ENCODE measurements at regions not wholly inside any gene's neighbourhood (a gene's known extent, or its start where the extent isn't known, plus 50 kb on each side); places are given as distances from the start of the nearest gene placed in this dataset.
"Not testable (repeated sequence)": the region's sequence is repeated elsewhere in the genome, so short reads cannot be mapped to it uniquely, and the experiment has no call there.

DNA sequence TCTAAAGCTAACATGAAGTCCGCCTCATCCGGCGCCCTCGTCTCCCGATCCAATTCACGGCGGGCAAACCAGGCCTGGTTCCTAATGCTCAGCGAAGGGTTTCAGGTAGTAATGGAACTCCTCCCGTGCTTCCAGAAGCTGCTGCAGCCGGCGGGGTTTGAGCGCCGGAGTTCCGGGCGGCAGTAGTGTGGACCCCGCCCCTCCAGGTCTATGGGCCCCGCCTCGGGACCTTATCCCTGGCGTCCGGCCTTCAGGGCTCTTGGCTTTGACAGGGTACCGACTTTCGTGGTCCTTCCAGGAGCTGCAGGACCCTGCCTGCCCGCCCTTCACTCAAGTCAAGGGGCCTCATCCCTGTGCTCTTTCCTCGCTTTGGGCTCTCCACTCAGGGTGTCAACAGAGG lies 304.1 kb downstream of the FAM72C start:
- no peak for DNase-seq
- Histone ChIP-seq H3K9me3 (no peaks in the 10 kb centered on the region), H3K27me3 (peaks cover 11% of the 10 kb centered on the region), H3K27ac (no peak overlapping the region), H3K36me3 (no peaks in the 10 kb centered on the region), H3K4me3 (no peak overlapping the region), H3K4me1 (no peaks in the 10 kb centered on the region)
- TF ChIP-seq EP300 (IDR thresholded peaks at IDR 0.05; ENCODE audit: low read depth), result no peak
- no peak for TF ChIP-seq POLR2A (IDR thresholded peaks at IDR 0.05)
- TF ChIP-seq, protein P1, sequence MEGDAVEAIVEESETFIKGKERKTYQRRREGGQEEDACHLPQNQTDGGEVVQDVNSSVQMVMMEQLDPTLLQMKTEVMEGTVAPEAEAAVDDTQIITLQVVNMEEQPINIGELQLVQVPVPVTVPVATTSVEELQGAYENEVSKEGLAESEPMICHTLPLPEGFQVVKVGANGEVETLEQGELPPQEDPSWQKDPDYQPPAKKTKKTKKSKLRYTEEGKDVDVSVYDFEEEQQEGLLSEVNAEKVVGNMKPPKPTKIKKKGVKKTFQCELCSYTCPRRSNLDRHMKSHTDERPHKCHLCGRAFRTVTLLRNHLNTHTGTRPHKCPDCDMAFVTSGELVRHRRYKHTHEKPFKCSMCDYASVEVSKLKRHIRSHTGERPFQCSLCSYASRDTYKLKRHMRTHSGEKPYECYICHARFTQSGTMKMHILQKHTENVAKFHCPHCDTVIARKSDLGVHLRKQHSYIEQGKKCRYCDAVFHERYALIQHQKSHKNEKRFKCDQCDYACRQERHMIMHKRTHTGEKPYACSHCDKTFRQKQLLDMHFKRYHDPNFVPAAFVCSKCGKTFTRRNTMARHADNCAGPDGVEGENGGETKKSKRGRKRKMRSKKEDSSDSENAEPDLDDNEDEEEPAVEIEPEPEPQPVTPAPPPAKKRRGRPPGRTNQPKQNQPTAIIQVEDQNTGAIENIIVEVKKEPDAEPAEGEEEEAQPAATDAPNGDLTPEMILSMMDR (IDR thresholded peaks at IDR 0.05), result no peak
- TF ChIP-seq POLR2AphosphoS5 (IDR thresholded peaks at IDR 0.05), result no peak
- WGBS, 2 donors (ENCODE audit: low coverage in 1 of 2), result 84% methylated on average over 24 of the region's 24 CpGs; no CpG with 5 or more reads in 1 of the 2 donors
- in situ Hi-C loops (cut with MboI; ENCODE audit: low pct_ligation_motif_present in 1 of 4, low pct_unique_long_range_greater_than_20kb in 1 of 4, low sequenced_read_pairs in 3 of 4) (no loop called here), intact Hi-C loops (cut with DNase I; ENCODE audit: low total_unique reads) (loop anchor here (10.0 kb wide), 1 partner anchor 173 kb away; no protein-coding TSS in a partner anchor)

DNA sequence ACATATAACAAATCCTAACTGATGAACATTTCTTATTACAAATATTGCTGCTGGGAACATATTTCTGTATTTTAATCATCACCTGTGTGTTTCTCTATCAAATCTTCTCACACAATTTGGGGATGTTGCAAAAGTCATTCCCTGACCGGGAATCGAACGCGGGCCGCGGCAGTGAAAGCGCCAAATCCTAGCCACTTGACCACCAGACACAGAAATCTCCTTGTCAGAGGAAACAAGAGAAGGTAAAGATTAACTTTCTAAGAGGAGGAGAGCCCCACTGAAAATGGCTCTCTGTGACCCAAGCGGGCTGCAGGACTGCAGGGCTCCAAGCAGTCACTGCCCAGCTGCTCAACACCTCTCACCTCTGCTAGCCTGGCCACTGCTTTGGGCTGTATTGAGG lies 304.9 kb downstream of the FAM72C start:
- in situ Hi-C loops (cut with MboI; ENCODE audit: low pct_ligation_motif_present in 1 of 4, low pct_unique_long_range_greater_than_20kb in 1 of 4, low sequenced_read_pairs in 3 of 4), result no loop called here
- TF ChIP-seq POLR2AphosphoS5 (IDR thresholded peaks at IDR 0.05) (no peak), EP300 (IDR thresholded peaks at IDR 0.05; ENCODE audit: low read depth) (no peak), POLR2A (IDR thresholded peaks at IDR 0.05) (no peak)
- TF ChIP-seq, protein P1 (IDR thresholded peaks at IDR 0.05), result no peak
- no peak for DNase-seq
- Histone ChIP-seq H3K4me3 (no peak overlapping the region), H3K4me1 (no peaks in the 10 kb centered on the region), H3K27ac (no peak overlapping the region), H3K36me3 (no peaks in the 10 kb centered on the region), H3K9me3 (no peaks in the 10 kb centered on the region), H3K27me3 (peaks cover 11% of the 10 kb centered on the region)
- intact Hi-C loops (cut with DNase I; ENCODE audit: low total_unique reads), result loop anchor here (10.0 kb wide), 1 partner anchor 172 kb away; no protein-coding TSS in a partner anchor
- 93% methylated on average over 8 of the region's 8 CpGs; no CpG with 5 or more reads in 1 of the 2 donors for WGBS, 2 donors (ENCODE audit: low coverage in 1 of 2)

DNA sequence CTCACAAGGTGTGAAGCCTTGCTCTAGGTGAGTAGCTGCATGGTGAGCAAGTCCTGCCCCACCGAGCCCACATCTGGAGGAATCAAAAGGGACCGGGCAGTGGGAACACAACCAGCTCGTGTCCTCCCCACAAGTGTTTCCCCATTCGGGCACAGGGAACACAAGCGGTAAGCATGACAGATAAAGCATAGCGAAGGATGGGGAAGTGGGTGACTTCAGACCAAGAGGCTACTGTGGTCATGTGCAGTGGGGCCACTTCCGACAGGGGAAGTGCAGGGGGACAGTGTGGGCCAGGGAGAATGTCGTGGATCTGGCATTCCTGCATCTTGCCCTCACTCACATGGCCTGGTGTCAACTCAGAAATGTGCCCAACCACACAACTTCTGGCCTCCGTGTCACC lies 306.2 kb downstream of the FAM72C start:
- intact Hi-C loops (cut with DNase I; ENCODE audit: low total_unique reads), result loop anchor here (10.0 kb wide), 1 partner anchor 171 kb away; no protein-coding TSS in a partner anchor
- TF ChIP-seq POLR2A (IDR thresholded peaks at IDR 0.05), result no peak
- no peak for TF ChIP-seq POLR2AphosphoS5 (IDR thresholded peaks at IDR 0.05)
- TF ChIP-seq, protein P1 (IDR thresholded peaks at IDR 0.05), result no peak
- TF ChIP-seq EP300 (IDR thresholded peaks at IDR 0.05; ENCODE audit: low read depth), result no peak
- in situ Hi-C loops (cut with MboI; ENCODE audit: low pct_ligation_motif_present in 1 of 4, low pct_unique_long_range_greater_than_20kb in 1 of 4, low sequenced_read_pairs in 3 of 4), result no loop called here
- no peak overlapping the region for H3K4me3 ChIP-seq
- 73% methylated on average over 9 of the region's 9 CpGs; no CpG with 5 or more reads in 1 of the 2 donors for WGBS, 2 donors (ENCODE audit: low coverage in 1 of 2)
- no peak for DNase-seq
- no peaks in the 10 kb centered on the region for H3K9me3 ChIP-seq
- peaks cover 21% of the 10 kb centered on the region for H3K27me3 ChIP-seq
- no peak overlapping the region for H3K27ac ChIP-seq
- no peaks in the 10 kb centered on the region for H3K4me1 ChIP-seq
- no peaks in the 10 kb centered on the region for H3K36me3 ChIP-seq

DNA sequence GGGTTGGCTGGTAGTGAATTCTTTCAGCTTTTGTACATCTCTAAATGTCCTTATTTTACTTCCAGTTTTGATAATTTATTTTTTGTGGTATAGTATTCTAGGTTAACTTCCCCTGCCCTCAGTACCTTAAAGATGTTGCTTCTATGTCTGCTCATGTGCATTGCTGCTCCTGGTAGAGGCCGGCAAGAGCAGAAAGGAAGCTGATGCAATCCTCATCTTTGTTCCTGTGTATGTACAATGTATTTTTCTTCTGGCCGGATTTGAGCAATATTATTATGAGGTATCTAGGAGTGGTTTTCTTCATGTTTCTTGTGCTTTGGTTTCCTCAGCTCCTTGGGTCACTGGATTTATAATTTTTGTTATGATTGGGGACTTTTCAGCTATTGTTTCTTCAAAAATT lies 308.7 kb downstream of the FAM72C start:
- H3K36me3 ChIP-seq; H3K4me1 ChIP-seq; H3K27ac ChIP-seq; H3K9me3 ChIP-seq; DNase-seq; in situ Hi-C loops (cut with MboI; ENCODE audit: low pct_ligation_motif_present in 1 of 4, low pct_unique_long_range_greater_than_20kb in 1 of 4, low sequenced_read_pairs in 3 of 4); H3K4me3 ChIP-seq: not testable (repeated sequence)
- H3K27me3 ChIP-seq, result peaks cover 22% of the 10 kb centered on the region
- intact Hi-C loops (cut with DNase I; ENCODE audit: low total_unique reads), result loop anchor here (10.0 kb wide), 1 partner anchor 168 kb away; no protein-coding TSS in a partner anchor
- 61% methylated on average over 2 of the region's 2 CpGs; no CpG with 5 or more reads in 1 of the 2 donors for WGBS, 2 donors (ENCODE audit: low coverage in 1 of 2)

All from transverse colon (tissue), 4 donors.